ENCODE measurements at regions not wholly inside any gene's neighbourhood (a gene's known extent, or its start where the extent isn't known, plus 50 kb on each side); places are given as distances from the start of the nearest gene placed in this dataset.

GRCh38 chr9:135326141-135326540 lies 153.4 kb upstream of the PPP1R26 start:
- TF ChIP-seq CTCF (IDR thresholded peaks at IDR 0.05 in 4 of 5, conservative IDR thresholded peaks at IDR 0.05 in 1 of 5) (no peak), POLR2A (IDR thresholded peaks at IDR 0.05) (no peak)

All from gastrocnemius medialis (tissue), 4 donors.